Transverse colon (tissue), 4 donors: ENCODE measurements at regions not wholly inside any gene's neighbourhood (a gene's known extent, or its start where the extent isn't known, plus 50 kb on each side); places are given as distances from the start of the nearest gene placed in this dataset.

Experiments
- CTCF ChIP-seq, 5 experiments: fragments of 200-600 bp in 3 of 5; fragments of 450-650 bp in 2 of 5; sonication (generic) in 3 of 5; IDR thresholded peaks; 1 replicate in 2 of 5; 2 replicates in 3 of 5; pipeline ENCODE4 v1.5.1; 2016 to 2017; ENCODE audit warnings: antibody characterized with exemption in 5 of 5, inconsistent platforms in 3 of 5, mild to moderate bottlenecking in 2 of 5, moderate library complexity in 1 of 5
- EP300 ChIP-seq: sonication (generic); formaldehyde crosslinking; IDR thresholded peaks from one replicate; pipeline ENCODE4 v1.6.1; 2017; ENCODE audit warnings: antibody characterized with exemption, low read depth
- POLR2A ChIP-seq: fragments of 450-650 bp; IDR thresholded peaks from one replicate; pipeline ENCODE4 v1.6.1; 2016; ENCODE audit warnings: antibody characterized with exemption, mild to moderate bottlenecking, moderate library complexity
- POLR2AphosphoS5 ChIP-seq, 3 donors: sonication (generic); formaldehyde crosslinking; IDR thresholded peaks; one replicate each; pipeline ENCODE4 v1.6.1; 2016; ENCODE audit warnings: antibody characterized with exemption in 3 of 3

- TF ChIP-seq EP300, result no peak
- no peak for TF ChIP-seq CTCF (IDR thresholded peaks at IDR 0.05)
- no peak for TF ChIP-seq POLR2A
- TF ChIP-seq POLR2AphosphoS5 (IDR thresholded peaks at IDR 0.05), result no peak
Measured at GRCh38 chr1:193677874-193678273, 491.5 kb upstream of the B3GALT2 start.
